ENCODE measurements at regions not wholly inside any gene's neighbourhood (a gene's known extent, or its start where the extent isn't known, plus 50 kb on each side); places are given as distances from the start of the nearest gene placed in this dataset.

DNA sequence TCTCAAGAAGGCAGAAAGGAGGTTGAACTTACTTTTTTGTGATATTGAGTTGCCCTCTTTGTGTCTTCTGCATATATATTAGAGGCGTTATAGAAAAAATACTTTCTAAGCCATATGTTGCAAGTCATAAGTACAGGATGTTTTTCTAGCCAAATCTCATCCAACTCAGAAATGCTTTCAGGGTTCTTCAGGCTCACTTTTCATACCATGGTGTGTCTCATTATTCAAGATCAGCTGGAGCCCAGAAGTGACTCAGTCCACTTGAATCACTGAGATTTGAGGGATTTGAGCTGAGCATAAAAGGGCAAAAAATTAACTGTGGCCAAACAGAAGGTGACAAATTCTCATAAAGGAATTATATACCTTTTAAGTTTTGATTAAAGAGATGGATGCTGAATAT is 157.3 kb downstream of the WNT5A start:
- Histone ChIP-seq H3K4me2 (ENCODE audit: low read depth, low read length) (no peak overlapping the region), H3K9me2 (replicated peaks; ENCODE audit: insufficient read depth, low read length) (no peaks in the 10 kb centered on the region), H3K36me3 (replicated peaks; ENCODE audit: insufficient read depth, low read length) (no peaks in the 10 kb centered on the region), H3K27me3 (replicated peaks; ENCODE audit: insufficient read depth, low read length) (no peaks in the 10 kb centered on the region), H3K9ac (ENCODE audit: low read length) (no peak overlapping the region), H3K4me1 (ENCODE audit: low read length) (no peaks in the 10 kb centered on the region), H3K79me2 (ENCODE audit: low read length) (no peaks in the 10 kb centered on the region), H2AFZ (ENCODE audit: low read length) (no peak overlapping the region), H3K27ac (ENCODE audit: low read length) (no peak overlapping the region), H3K4me3 (ENCODE audit: low read length) (no peak overlapping the region), H3K9me3 (replicated peaks; ENCODE audit: insufficient read depth, low read length) (no peaks in the 10 kb centered on the region; the same call in 1 of the 2 replicates), H3F3A (ENCODE audit: insufficient read depth, low read length) (no peaks in the 10 kb centered on the region), H4K20me1 (ENCODE audit: insufficient read depth, low read length) (no peaks in the 10 kb centered on the region)
- TF ChIP-seq, protein P1, sequence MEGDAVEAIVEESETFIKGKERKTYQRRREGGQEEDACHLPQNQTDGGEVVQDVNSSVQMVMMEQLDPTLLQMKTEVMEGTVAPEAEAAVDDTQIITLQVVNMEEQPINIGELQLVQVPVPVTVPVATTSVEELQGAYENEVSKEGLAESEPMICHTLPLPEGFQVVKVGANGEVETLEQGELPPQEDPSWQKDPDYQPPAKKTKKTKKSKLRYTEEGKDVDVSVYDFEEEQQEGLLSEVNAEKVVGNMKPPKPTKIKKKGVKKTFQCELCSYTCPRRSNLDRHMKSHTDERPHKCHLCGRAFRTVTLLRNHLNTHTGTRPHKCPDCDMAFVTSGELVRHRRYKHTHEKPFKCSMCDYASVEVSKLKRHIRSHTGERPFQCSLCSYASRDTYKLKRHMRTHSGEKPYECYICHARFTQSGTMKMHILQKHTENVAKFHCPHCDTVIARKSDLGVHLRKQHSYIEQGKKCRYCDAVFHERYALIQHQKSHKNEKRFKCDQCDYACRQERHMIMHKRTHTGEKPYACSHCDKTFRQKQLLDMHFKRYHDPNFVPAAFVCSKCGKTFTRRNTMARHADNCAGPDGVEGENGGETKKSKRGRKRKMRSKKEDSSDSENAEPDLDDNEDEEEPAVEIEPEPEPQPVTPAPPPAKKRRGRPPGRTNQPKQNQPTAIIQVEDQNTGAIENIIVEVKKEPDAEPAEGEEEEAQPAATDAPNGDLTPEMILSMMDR (IDR thresholded peaks at IDR 0.05; ENCODE audit: low read length): no peak
- TF ChIP-seq EZH2phosphoT487 (IDR thresholded peaks at IDR 0.05; ENCODE audit: low read length) (no peak), EZH2 (optimal IDR thresholded peaks at IDR 0.05; ENCODE audit: low read depth, low read length) (no peak)
- DNase-seq: no peak

DNA sequence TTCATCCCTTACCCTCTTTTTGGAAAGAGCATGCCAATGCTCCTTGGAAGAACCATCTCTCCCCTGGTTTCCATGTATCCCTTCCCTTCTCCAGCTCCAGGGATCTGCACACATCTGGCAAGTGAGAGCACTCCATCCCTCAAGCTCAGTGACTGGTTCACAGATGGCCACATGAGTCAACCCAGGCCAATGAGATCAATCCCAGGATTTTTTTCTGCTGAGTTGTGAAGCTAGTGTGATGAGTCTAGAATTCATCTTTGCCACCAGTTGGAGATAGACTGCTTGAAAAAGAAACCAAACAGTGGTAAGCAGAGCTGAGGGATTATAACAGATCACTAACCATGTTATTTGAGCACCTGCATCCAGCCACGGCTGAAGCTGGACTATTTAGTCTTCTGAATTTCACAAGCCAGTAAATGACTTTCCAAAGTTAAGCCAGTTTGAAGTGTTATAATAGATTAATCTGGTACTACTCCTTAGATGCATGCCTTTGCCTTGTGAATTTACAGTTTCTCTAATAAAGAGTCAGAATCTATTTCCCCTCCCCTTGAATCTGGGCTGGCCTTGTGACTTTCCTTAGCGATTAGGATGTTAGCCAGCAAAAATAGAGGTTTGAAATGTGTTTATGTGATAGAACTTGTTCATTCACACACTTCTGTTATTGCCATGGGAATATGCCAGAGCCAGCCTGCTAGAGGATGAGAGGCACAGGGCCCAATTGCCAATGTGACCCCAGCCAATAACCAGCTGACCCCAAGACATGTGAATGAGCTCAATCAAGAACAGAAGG is 159.8 kb downstream of the WNT5A start:
- Histone ChIP-seq H3K27me3 (replicated peaks; ENCODE audit: insufficient read depth, low read length) (no peaks in the 10 kb centered on the region), H3K9ac (ENCODE audit: low read length) (no peak overlapping the region), H3K4me2 (ENCODE audit: low read depth, low read length) (no peak overlapping the region), H2AFZ (ENCODE audit: low read length) (no peak overlapping the region), H3K27ac (ENCODE audit: low read length) (no peak overlapping the region), H3K79me2 (ENCODE audit: low read length) (no peaks in the 10 kb centered on the region), H3K9me3 (replicated peaks; ENCODE audit: insufficient read depth, low read length) (no peaks in the 10 kb centered on the region; the same call in 1 of the 2 replicates), H3K9me2 (replicated peaks; ENCODE audit: insufficient read depth, low read length) (no peaks in the 10 kb centered on the region), H3K4me3 (ENCODE audit: low read length) (no peak overlapping the region), H3K4me1 (ENCODE audit: low read length) (no peaks in the 10 kb centered on the region), H4K20me1 (ENCODE audit: insufficient read depth, low read length) (no peaks in the 10 kb centered on the region), H3K36me3 (replicated peaks; ENCODE audit: insufficient read depth, low read length) (no peaks in the 10 kb centered on the region), H3F3A (ENCODE audit: insufficient read depth, low read length) (no peaks in the 10 kb centered on the region)
- no peak for DNase-seq
- TF ChIP-seq EZH2phosphoT487 (IDR thresholded peaks at IDR 0.05; ENCODE audit: low read length) (no peak), EZH2 (optimal IDR thresholded peaks at IDR 0.05; ENCODE audit: low read depth, low read length) (no peak)
- TF ChIP-seq, protein P1 (IDR thresholded peaks at IDR 0.05; ENCODE audit: low read length): no peak

DNA sequence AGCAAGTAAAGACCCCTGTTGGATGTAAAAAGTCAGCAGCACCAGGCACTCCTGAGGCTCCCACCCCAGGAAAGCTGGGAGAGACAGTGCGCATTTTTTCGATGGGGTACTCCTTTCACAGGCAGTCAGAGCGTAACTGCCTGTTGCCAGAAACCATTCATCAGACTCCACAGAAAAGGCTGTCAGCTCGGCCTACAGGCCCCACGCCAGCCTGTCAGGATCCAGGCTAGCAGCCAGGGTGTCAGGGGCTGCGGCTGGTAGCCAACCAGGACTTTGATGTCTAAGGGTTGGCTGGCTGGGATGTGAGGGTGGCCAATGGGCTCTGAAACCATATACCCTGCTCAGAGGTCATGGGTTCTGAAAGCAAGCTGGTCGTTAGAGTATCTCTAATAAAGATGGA is 164.5 kb downstream of the WNT5A start:
- Histone ChIP-seq H3K9ac (ENCODE audit: low read length) (no peak overlapping the region), H3K9me3 (replicated peaks; ENCODE audit: insufficient read depth, low read length) (no peaks in the 10 kb centered on the region), H3K4me1 (ENCODE audit: low read length) (no peaks in the 10 kb centered on the region), H3K4me3 (ENCODE audit: low read length) (no peak overlapping the region), H3K27me3 (replicated peaks; ENCODE audit: insufficient read depth, low read length) (no peaks in the 10 kb centered on the region), H3K36me3 (replicated peaks; ENCODE audit: insufficient read depth, low read length) (no peaks in the 10 kb centered on the region), H3K27ac (ENCODE audit: low read length) (no peak overlapping the region), H3K79me2 (ENCODE audit: low read length) (no peaks in the 10 kb centered on the region), H3K4me2 (ENCODE audit: low read depth, low read length) (no peak overlapping the region), H3F3A (ENCODE audit: insufficient read depth, low read length) (no peaks in the 10 kb centered on the region), H4K20me1 (ENCODE audit: insufficient read depth, low read length) (no peaks in the 10 kb centered on the region), H2AFZ (ENCODE audit: low read length) (no peak overlapping the region), H3K9me2 (replicated peaks; ENCODE audit: insufficient read depth, low read length) (no peaks in the 10 kb centered on the region)
- no peak for DNase-seq
- TF ChIP-seq EZH2 (optimal IDR thresholded peaks at IDR 0.05; ENCODE audit: low read depth, low read length) (no peak), EZH2phosphoT487 (IDR thresholded peaks at IDR 0.05; ENCODE audit: low read length) (no peak)
- TF ChIP-seq, protein P1 (IDR thresholded peaks at IDR 0.05; ENCODE audit: low read length): no peak
